ENCODE measurements at regions not wholly inside any gene's neighbourhood (a gene's known extent, or its start where the extent isn't known, plus 50 kb on each side); places are given as distances from the start of the nearest gene placed in this dataset.
A peak's percentile ranks its signal among the peaks of the same experiment; 100 is the strongest.

- Histone ChIP-seq H3K27me3 (ENCODE audit: insufficient read depth, low read depth) (no peaks in the 10 kb centered on the region), H2AFZ (no peak overlapping the region), H3K4me3 (no peak overlapping the region), H3K27ac (no peak overlapping the region), H3K9me2 (ENCODE audit: insufficient read depth) (no peaks in the 10 kb centered on the region), H4K20me1 (ENCODE audit: insufficient read depth) (no peaks in the 10 kb centered on the region), H3K36me3 (ENCODE audit: low read depth) (no peaks in the 10 kb centered on the region), H3K9me3 (ENCODE audit: insufficient read depth, low read depth) (peaks cover 15% of the 10 kb centered on the region; the same call in 1 of the 2 replicates), H3F3A (ENCODE audit: insufficient read depth, low read depth) (peaks cover 14% of the 10 kb centered on the region; the same call in 1 of the 2 replicates), H3K79me2 (ENCODE audit: low read depth) (no peaks in the 10 kb centered on the region), H3K4me2 (no peak overlapping the region), H3K4me1 (replicated peaks; ENCODE audit: insufficient read depth) (peaks cover 6% of the 10 kb centered on the region; the same call in 1 of the 2 replicates)
- no TSS peak for BruUV-seq (replicated peaks)
- no peak for DNase-seq
- TF ChIP-seq, protein P1, sequence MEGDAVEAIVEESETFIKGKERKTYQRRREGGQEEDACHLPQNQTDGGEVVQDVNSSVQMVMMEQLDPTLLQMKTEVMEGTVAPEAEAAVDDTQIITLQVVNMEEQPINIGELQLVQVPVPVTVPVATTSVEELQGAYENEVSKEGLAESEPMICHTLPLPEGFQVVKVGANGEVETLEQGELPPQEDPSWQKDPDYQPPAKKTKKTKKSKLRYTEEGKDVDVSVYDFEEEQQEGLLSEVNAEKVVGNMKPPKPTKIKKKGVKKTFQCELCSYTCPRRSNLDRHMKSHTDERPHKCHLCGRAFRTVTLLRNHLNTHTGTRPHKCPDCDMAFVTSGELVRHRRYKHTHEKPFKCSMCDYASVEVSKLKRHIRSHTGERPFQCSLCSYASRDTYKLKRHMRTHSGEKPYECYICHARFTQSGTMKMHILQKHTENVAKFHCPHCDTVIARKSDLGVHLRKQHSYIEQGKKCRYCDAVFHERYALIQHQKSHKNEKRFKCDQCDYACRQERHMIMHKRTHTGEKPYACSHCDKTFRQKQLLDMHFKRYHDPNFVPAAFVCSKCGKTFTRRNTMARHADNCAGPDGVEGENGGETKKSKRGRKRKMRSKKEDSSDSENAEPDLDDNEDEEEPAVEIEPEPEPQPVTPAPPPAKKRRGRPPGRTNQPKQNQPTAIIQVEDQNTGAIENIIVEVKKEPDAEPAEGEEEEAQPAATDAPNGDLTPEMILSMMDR (conservative IDR thresholded peaks at IDR 0.05) = no peak
- TF ChIP-seq EZH2 (IDR thresholded peaks at IDR 0.05; ENCODE audit: low read depth) = no peak
- ChIA-PET POLR2A (ENCODE audit: unreplicated experiment) (interaction anchor here (0.6 kb wide), 1 partner anchor 208 kb away, joined by 3 read pairs; no protein-coding TSS in a partner anchor), CTCF (no interaction called here)
- intact Hi-C loops (cut with micrococcal nuclease; ENCODE audit: unreplicated experiment) = loop anchor here (10.0 kb wide), 1 partner anchor 1366 kb away; no protein-coding TSS in a partner anchor
These were observed 195.9 kb downstream of the TFCP2L1 start for GRCh38 chr2:121089166-121089510.

DNA sequence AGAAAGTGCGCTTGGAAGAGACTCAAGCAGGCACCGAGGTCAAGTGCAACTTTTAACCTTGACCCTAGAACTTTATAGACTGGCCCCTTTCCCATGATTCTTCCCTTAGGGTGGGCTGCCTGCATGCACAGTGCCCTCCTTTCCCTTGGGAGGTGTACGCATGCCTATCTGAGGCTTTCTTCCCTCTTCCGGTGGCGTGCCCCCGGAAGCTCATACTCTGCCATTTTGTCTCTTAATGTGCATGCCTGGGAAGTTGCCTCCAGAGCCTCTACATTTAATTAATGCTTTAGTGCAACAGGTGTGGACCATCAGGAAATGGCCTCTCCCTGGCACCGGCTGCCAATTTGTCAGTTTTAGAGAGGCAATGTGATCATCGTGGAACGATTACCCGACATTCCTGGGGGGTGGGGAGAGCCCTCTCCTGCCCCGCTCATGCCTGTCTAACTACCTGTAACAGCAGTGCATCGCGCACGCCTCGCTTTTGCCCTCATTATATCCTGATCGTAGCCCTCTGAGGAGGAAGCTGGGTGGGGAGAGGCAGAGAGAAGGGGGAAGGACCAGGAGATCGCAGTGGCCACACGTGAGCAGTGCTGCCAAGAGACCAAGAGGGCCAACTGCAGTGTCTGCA is 194.8 kb downstream of the TFCP2L1 start:
- Histone ChIP-seq H3F3A (ENCODE audit: insufficient read depth, low read depth) (peaks cover 14% of the 10 kb centered on the region; the same call in 1 of the 2 replicates), H2AFZ (no peak overlapping the region), H3K9me3 (ENCODE audit: insufficient read depth, low read depth) (peaks cover 15% of the 10 kb centered on the region; the same call in 1 of the 2 replicates), H3K9me2 (ENCODE audit: insufficient read depth) (no peaks in the 10 kb centered on the region), H3K4me1 (replicated peaks; ENCODE audit: insufficient read depth) (peaks cover 6% of the 10 kb centered on the region; the same call in 1 of the 2 replicates), H3K27me3 (ENCODE audit: insufficient read depth, low read depth) (no peaks in the 10 kb centered on the region), H3K4me2 (no peak overlapping the region), H4K20me1 (ENCODE audit: insufficient read depth) (no peaks in the 10 kb centered on the region), H3K4me3 (no peak overlapping the region), H3K27ac (no peak overlapping the region), H3K79me2 (ENCODE audit: low read depth) (no peaks in the 10 kb centered on the region), H3K36me3 (ENCODE audit: low read depth) (no peaks in the 10 kb centered on the region)
- no peak for DNase-seq
- no TSS peak for BruUV-seq (replicated peaks)
- POLR2A ChIA-PET (ENCODE audit: unreplicated experiment) = no interaction called here
- no peak for TF ChIP-seq EZH2 (IDR thresholded peaks at IDR 0.05; ENCODE audit: low read depth)
- TF ChIP-seq, protein P1 (conservative IDR thresholded peaks at IDR 0.05) = no peak
- CTCF ChIA-PET = no interaction called here
- intact Hi-C loops (cut with micrococcal nuclease; ENCODE audit: unreplicated experiment) = no loop called here

DNA sequence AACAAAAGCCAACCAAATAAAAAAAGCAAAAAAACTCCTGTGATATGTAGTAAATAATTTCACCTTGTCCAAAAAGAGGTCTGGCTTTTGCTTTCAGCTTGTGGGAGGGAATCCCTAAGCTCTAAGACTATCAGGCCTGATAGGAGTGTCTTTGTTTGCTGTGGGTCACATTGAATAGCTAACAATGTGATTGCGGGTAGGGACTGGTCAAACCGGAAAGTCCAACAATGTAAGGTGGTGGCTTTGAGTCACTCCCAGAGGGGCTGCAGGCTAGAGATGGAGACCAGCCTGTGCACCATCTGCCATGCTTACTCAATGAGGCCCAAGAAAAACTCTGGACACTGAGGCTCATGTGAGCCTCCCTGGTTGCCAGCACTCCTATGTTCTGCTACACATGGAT is 192.9 kb downstream of the TFCP2L1 start:
- no peak overlapping the region for H3K27ac ChIP-seq
- intact Hi-C loops (cut with micrococcal nuclease; ENCODE audit: unreplicated experiment) = no loop called here
- H3K79me2 ChIP-seq (ENCODE audit: low read depth) = no peaks in the 10 kb centered on the region
- H3K4me3 ChIP-seq = no peak overlapping the region
- no peaks in the 10 kb centered on the region for H4K20me1 ChIP-seq (ENCODE audit: insufficient read depth)
- H3K9me2 ChIP-seq (ENCODE audit: insufficient read depth) = no peaks in the 10 kb centered on the region
- no TSS peak for BruUV-seq (replicated peaks)
- POLR2A ChIA-PET (ENCODE audit: unreplicated experiment) = interaction anchor here (0.6 kb wide), 1 partner anchor 290 kb away, joined by 21 read pairs; no protein-coding TSS in a partner anchor
- no peak for TF ChIP-seq EZH2 (IDR thresholded peaks at IDR 0.05; ENCODE audit: low read depth)
- TF ChIP-seq, protein P1 (conservative IDR thresholded peaks at IDR 0.05) = no peak
- H3K4me1 ChIP-seq (replicated peaks; ENCODE audit: insufficient read depth) = peaks cover 6% of the 10 kb centered on the region; the same call in 1 of the 2 replicates
- CTCF ChIA-PET = interaction anchor here (0.6 to 0.7 kb wide), 2 partner anchors 110 to 264 kb away, joined by 3 to 7 read pairs; no protein-coding TSS in a partner anchor
- peaks cover 15% of the 10 kb centered on the region; the same call in 1 of the 2 replicates for H3K9me3 ChIP-seq (ENCODE audit: insufficient read depth, low read depth)
- H3K4me2 ChIP-seq = peak overlapping the region; percentile 33
- no peaks in the 10 kb centered on the region for H3K27me3 ChIP-seq (ENCODE audit: insufficient read depth, low read depth)
- H2AFZ ChIP-seq = no peak overlapping the region
- H3K36me3 ChIP-seq (ENCODE audit: low read depth) = no peaks in the 10 kb centered on the region
- peaks cover 14% of the 10 kb centered on the region; the same call in 1 of the 2 replicates for H3F3A ChIP-seq (ENCODE audit: insufficient read depth, low read depth)
- peak; percentile 55 to 88 for DNase-seq
